Adrenal gland (tissue), 5 donors: ENCODE measurements at regions not wholly inside any gene's neighbourhood (a gene's known extent, or its start where the extent isn't known, plus 50 kb on each side); places are given as distances from the start of the nearest gene placed in this dataset.

ENCODE experiments used
- POLR2A ChIP-seq, 2 donors: fragments of 450-650 bp; IDR thresholded peaks; one replicate each; pipeline ENCODE4 v1.6.1; 2017; ENCODE audit warnings: antibody characterized with exemption in 2 of 2, mild to moderate bottlenecking in 2 of 2, moderate library complexity in 1 of 2
- TF ChIP-seq, protein P1 (sequence below), 6 experiments: fragments of 450-650 bp in 4 of 6; fragments of 200-600 bp in 2 of 6; sonication (generic) in 1 of 6; IDR thresholded peaks; 1 replicate in 5 of 6; 2 replicates in 1 of 6; pipeline versions ENCODE4 v1.5.1 to v1.8.0; 2016 to 2021; ENCODE audit warnings: antibody characterized with exemption in 6 of 6, mild to moderate bottlenecking in 2 of 6, moderate library complexity in 1 of 6
- donor health status: DM: no; HTN: no; CAD: no.

DNA sequence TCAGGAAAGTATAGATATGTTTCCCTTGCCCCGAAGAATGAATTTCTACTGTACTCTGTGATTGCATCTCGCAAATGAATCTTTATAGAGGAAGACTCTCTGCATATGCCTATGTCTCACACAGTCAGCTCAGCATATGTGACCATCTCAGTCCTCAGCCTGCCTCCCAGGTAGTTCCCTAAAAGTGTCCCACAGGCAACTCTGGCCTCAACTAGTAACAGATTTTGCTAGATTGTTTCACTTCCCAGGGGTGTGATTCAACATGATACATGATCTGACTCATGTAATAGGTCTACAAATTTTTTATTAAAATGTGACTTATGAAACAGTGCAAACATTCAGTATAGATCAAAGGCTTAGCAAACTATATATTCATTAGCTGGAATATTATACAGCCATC, 296.6 kb upstream of the CRIM1 start:
- TF ChIP-seq, protein P1, sequence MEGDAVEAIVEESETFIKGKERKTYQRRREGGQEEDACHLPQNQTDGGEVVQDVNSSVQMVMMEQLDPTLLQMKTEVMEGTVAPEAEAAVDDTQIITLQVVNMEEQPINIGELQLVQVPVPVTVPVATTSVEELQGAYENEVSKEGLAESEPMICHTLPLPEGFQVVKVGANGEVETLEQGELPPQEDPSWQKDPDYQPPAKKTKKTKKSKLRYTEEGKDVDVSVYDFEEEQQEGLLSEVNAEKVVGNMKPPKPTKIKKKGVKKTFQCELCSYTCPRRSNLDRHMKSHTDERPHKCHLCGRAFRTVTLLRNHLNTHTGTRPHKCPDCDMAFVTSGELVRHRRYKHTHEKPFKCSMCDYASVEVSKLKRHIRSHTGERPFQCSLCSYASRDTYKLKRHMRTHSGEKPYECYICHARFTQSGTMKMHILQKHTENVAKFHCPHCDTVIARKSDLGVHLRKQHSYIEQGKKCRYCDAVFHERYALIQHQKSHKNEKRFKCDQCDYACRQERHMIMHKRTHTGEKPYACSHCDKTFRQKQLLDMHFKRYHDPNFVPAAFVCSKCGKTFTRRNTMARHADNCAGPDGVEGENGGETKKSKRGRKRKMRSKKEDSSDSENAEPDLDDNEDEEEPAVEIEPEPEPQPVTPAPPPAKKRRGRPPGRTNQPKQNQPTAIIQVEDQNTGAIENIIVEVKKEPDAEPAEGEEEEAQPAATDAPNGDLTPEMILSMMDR (IDR thresholded peaks at IDR 0.05) = no peak
- no peak for TF ChIP-seq POLR2A (IDR thresholded peaks at IDR 0.05)
